SK-N-SH (cell line): ENCODE measurements at regions not wholly inside any gene's neighbourhood (a gene's known extent, or its start where the extent isn't known, plus 50 kb on each side); places are given as distances from the start of the nearest gene placed in this dataset.

Source experiments
- CTCF ChIA-PET: fragments of 300-600, 350-600 bp; formaldehyde crosslinking; extraction: SDS; loops from one replicate; lab custom pipeline; 2021; lab: Yijun Ruan, JAX
- POLR2A ChIA-PET: fragments of 350-600 bp; sonication (Branson Sonifier 250); formaldehyde crosslinking; extraction: SDS; loops from one replicate; lab custom pipeline; 2020; ENCODE audit warnings: antibody characterized with exemption, inconsistent platforms; lab: Yijun Ruan, JAX
- DNase-seq: peaks from one replicate; pipeline ENCODE4 v3.0.0; 2012
- H2AFZ ChIP-seq: fragments of 200-600 bp; sonication (generic); 2 replicates; pipeline ENCODE4 v1.8.1; 2016; ENCODE audit warnings: antibody characterized with exemption, mild to moderate bottlenecking, low read depth
- H3F3A ChIP-seq: fragments of 200-600 bp; sonication (generic); replicated peaks from 2 replicates; pipeline ENCODE3; 2016; ENCODE audit warnings: antibody characterized with exemption, mild to moderate bottlenecking; ENCODE audit not compliant: insufficient read depth
- H3K27ac ChIP-seq, 2 experiments: fragments of 200-500 bp in 1 of 2; fragments of 200-600 bp in 1 of 2; sonication (Bioruptor generic) in 1 of 2; sonication (generic), shearing (Covaris generic) in 1 of 2; 2 replicates each; pipeline versions ENCODE4 v1.5.1 to v1.6.1; 2014 to 2016; ENCODE audit warnings: low read depth in 2 of 2, inconsistent platforms in 1 of 2, low read length in 1 of 2, mild to moderate bottlenecking in 1 of 2, mixed read lengths in 1 of 2
- H3K27me3 ChIP-seq: fragments of 200-600 bp; sonication (generic), shearing (Covaris generic); 2 replicates; pipeline ENCODE4 v1.6.1; 2016; ENCODE audit warnings: mixed run types; ENCODE audit not compliant: insufficient read depth
- H3K36me3 ChIP-seq, 2 experiments: fragments of 200-500 bp in 1 of 2; fragments of 200-600 bp in 1 of 2; sonication (Bioruptor generic) in 1 of 2; sonication (generic) in 1 of 2; replicated peaks in 1 of 2; 2 replicates each; pipeline versions ENCODE3 to v1.5.1; 2014 to 2016; ENCODE audit warnings: low read length in 1 of 2, mild to moderate bottlenecking in 1 of 2; ENCODE audit not compliant: insufficient read depth in 2 of 2, control insufficient read depth in 1 of 2
- H3K4me1 ChIP-seq, 2 experiments: fragments of 200-500 bp in 1 of 2; fragments of 200-600 bp in 1 of 2; sonication (Bioruptor generic) in 1 of 2; sonication (generic), shearing (Covaris generic) in 1 of 2; 2 replicates each; pipeline versions ENCODE4 v1.5.1 to v1.6.1; 2014 to 2016; ENCODE audit warnings: low read depth in 1 of 2, low read length in 1 of 2, mixed run types in 1 of 2; ENCODE audit not compliant: insufficient read depth in 2 of 2, control insufficient read depth in 1 of 2
- H3K4me2 ChIP-seq: fragments of 200-600 bp; sonication (generic), shearing (Covaris generic); 2 replicates; pipeline ENCODE4 v1.6.1; 2017; ENCODE audit warnings: mixed run types
- H3K4me3 ChIP-seq, 2 experiments: fragments of 200-500 bp in 1 of 2; fragments of 200-600 bp in 1 of 2; sonication (Bioruptor generic) in 1 of 2; sonication (generic), shearing (Covaris generic) in 1 of 2; 2 replicates each; pipeline versions ENCODE4 v1.5.1 to v1.8.1; 2014 to 2016; ENCODE audit warnings: low read depth in 2 of 2, inconsistent platforms in 1 of 2, low read length in 1 of 2, mild to moderate bottlenecking in 1 of 2, mixed read lengths in 1 of 2, moderate library complexity in 1 of 2
- H3K79me2 ChIP-seq: fragments of 200-600 bp; sonication (generic); 2 replicates; pipeline ENCODE4 v1.8.1; 2017; ENCODE audit warnings: mild to moderate bottlenecking; ENCODE audit not compliant: insufficient read depth
- H3K9ac ChIP-seq: fragments of 200-600 bp; sonication (generic); 2 replicates; pipeline ENCODE4 v1.6.1; 2017; ENCODE audit warnings: mixed run types
- H3K9me2 ChIP-seq: fragments of 200-600 bp; sonication (generic); 2 replicates; pipeline ENCODE4 v1.6.1; 2017; ENCODE audit warnings: mixed run types
- H3K9me3 ChIP-seq: fragments of 200-600 bp; sonication (generic); 2 replicates; pipeline ENCODE4 v1.6.1; 2017; ENCODE audit warnings: mixed run types, mild to moderate bottlenecking, moderate library complexity
- H4K20me1 ChIP-seq: fragments of 200-600 bp; sonication (generic); 2 replicates; pipeline ENCODE4 v1.6.1; 2017; ENCODE audit warnings: mild to moderate bottlenecking, mixed run types; ENCODE audit not compliant: insufficient read depth
- EP300 ChIP-seq, 2 experiments: IDR thresholded peaks; 2 replicates each; pipeline versions ENCODE4 v1.4.0 to v1.6.1; 2012; ENCODE audit warnings: borderline replicate concordance in 1 of 2, low read depth in 1 of 2, low read length in 1 of 2
- GATA2 ChIP-seq: sonication (generic); formaldehyde crosslinking; IDR thresholded peaks from 2 replicates; pipeline ENCODE4 v1.5.0; 2020; ENCODE audit warnings: mild to moderate bottlenecking, missing genetic modification reagents
- IRF3 ChIP-seq: fragments of 150-350 bp; IDR thresholded peaks from 2 replicates; pipeline ENCODE4 v1.6.1; 2016; ENCODE audit warnings: mild to moderate bottlenecking, low read depth, low read length
- NRF1 ChIP-seq: IDR thresholded peaks from 2 replicates; pipeline ENCODE4 v1.6.1; 2012; ENCODE audit warnings: low read depth, mild to moderate bottlenecking, low read length
- RAD21 ChIP-seq: IDR thresholded peaks from 2 replicates; pipeline ENCODE4 v1.6.1; 2012; ENCODE audit warnings: mild to moderate bottlenecking, low read length
- RCOR1 ChIP-seq: fragments of 150-350 bp; IDR thresholded peaks from 2 replicates; pipeline ENCODE4 v1.6.1; 2017; ENCODE audit warnings: antibody characterized with exemption, low read length
- ZBTB33 ChIP-seq: IDR thresholded peaks from 2 replicates; pipeline ENCODE4 v1.4.0; 2012; ENCODE audit warnings: low read depth, borderline replicate concordance
- WGBS: methylation state at CpG from one replicate; pipeline ENCODE4 v1.1.6; 2017; ENCODE audit warnings: low lambda C conversion rate; 5-methylcytosine and 5-hydroxymethylcytosine counted together
- TF ChIP-seq, protein P1 (sequence below): IDR thresholded peaks from 2 replicates; pipeline ENCODE4 v1.4.0; 2012; ENCODE audit warnings: low read depth, borderline replicate concordance

GRCh38 chr16:5649762-5650743, 552.5 kb upstream of the EEF2KMT start (continued):
- no peak for TF ChIP-seq ZBTB33
- TF ChIP-seq RAD21: no peak

GRCh38 chr16:5647051-5647450, 549.5 kb upstream of the EEF2KMT start:
- H3K27me3 ChIP-seq: no peaks in the 10 kb centered on the region
- DNase-seq: no peak
- 29% methylated on average over 1 of the region's 1 CpG for WGBS

GRCh38 chr16:5643855-5644531, 546.4 kb upstream of the EEF2KMT start:
- Histone ChIP-seq H4K20me1 (no peaks in the 10 kb centered on the region), H3K36me3 (no peaks in the 10 kb centered on the region), H3K9me3 (no peaks in the 10 kb centered on the region), H3F3A (no peaks in the 10 kb centered on the region), H3K4me2 (no peak overlapping the region), H3K27ac (no peak overlapping the region), H3K9me2 (no peaks in the 10 kb centered on the region), H3K27me3 (no peaks in the 10 kb centered on the region), H3K4me3 (no peak overlapping the region), H2AFZ (no peak overlapping the region)
- DNase-seq: no peak
- CTCF ChIA-PET: interaction anchor here (0.8 to 3.1 kb wide), 4 partner anchors 10 to 372 kb away, joined by 3 to 20 read pairs (median 4); no protein-coding TSS in a partner anchor
- WGBS: 48% methylated on average over 10 of the region's 10 CpGs
- POLR2A ChIA-PET: no interaction called here
- TF ChIP-seq, protein P1, sequence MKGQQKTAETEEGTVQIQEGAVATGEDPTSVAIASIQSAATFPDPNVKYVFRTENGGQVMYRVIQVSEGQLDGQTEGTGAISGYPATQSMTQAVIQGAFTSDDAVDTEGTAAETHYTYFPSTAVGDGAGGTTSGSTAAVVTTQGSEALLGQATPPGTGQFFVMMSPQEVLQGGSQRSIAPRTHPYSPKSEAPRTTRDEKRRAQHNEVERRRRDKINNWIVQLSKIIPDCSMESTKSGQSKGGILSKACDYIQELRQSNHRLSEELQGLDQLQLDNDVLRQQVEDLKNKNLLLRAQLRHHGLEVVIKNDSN: no peak
- TF ChIP-seq NRF1: no peak
- peak; percentile 63; the same call in 1 of the 2 replicates for TF ChIP-seq RCOR1
- TF ChIP-seq EP300 (IDR thresholded peaks at IDR 0.05; ENCODE audit: borderline replicate concordance in 1 of 2, low read depth in 1 of 2, low read length in 1 of 2): peak in 1 of 2 experiments; percentile 40; a peak in 2 of 4 replicates
- peak; percentile 82 for TF ChIP-seq GATA2
- TF ChIP-seq, all 33 proteins: peak for 3
- H3K9ac ChIP-seq: no peak overlapping the region
- H3K4me1 ChIP-seq: peaks cover 0 to 9% of the 10 kb centered on the region in 2 experiments; a peak in 1 of 4 replicates
- H3K79me2 ChIP-seq: no peaks in the 10 kb centered on the region

More at GRCh38 chr16:5647051-5647450, 549.5 kb upstream of the EEF2KMT start:
- CTCF ChIA-PET: no interaction called here
- POLR2A ChIA-PET: no interaction called here
- Histone ChIP-seq H3K27ac (no peak overlapping the region), H3K9me3 (no peaks in the 10 kb centered on the region), H3K4me2 (no peak overlapping the region), H3K4me1 (peaks cover 0 to 9% of the 10 kb centered on the region in 2 experiments; a peak in 1 of 4 replicates), H3F3A (no peaks in the 10 kb centered on the region), H2AFZ (no peak overlapping the region), H3K36me3 (no peaks in the 10 kb centered on the region), H3K79me2 (no peaks in the 10 kb centered on the region), H3K9ac (no peak overlapping the region), H3K4me3 (no peak overlapping the region), H4K20me1 (no peaks in the 10 kb centered on the region), H3K9me2 (no peaks in the 10 kb centered on the region)
- TF ChIP-seq RCOR1: no peak
- no peak for TF ChIP-seq IRF3
